ENCODE measurements at regions not wholly inside any gene's neighbourhood (a gene's known extent, or its start where the extent isn't known, plus 50 kb on each side); places are given as distances from the start of the nearest gene placed in this dataset.

DNA sequence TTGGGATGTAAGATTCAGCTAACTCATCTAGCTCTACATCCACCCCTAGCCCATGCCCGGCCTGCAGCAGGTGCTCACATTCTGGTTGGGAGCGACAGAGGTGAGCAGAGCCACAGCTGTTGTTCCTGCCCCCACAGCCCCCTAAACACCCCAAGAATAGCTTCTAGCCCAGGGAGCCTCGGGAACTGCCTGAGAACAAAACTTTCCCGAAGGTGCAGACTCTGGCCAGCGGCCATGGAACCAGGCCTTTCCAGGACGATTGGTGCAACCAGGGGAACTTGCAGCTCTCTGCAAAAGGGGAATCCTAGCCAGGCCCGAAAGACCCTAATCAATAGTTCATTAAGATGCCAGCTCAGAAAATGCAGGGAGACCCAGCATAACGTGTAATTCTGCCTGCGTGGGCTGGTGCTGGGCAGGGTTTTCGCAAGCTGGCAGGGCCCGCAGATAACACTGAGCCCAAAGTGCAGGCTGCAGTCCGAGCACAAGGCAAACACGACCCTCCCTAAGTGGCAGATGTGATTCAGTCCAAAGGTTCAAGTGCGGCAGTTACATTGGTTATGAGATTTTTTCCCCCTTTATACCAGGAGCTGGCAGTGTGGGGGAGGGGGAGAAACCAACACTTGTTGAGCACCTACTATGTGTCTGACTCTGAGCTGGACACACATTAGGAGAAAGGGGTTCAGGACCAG lies 122.5 kb upstream of the MAP1LC3B2 start:
- POLR2A ChIA-PET, result no interaction called here
- TF ChIP-seq, protein P1, sequence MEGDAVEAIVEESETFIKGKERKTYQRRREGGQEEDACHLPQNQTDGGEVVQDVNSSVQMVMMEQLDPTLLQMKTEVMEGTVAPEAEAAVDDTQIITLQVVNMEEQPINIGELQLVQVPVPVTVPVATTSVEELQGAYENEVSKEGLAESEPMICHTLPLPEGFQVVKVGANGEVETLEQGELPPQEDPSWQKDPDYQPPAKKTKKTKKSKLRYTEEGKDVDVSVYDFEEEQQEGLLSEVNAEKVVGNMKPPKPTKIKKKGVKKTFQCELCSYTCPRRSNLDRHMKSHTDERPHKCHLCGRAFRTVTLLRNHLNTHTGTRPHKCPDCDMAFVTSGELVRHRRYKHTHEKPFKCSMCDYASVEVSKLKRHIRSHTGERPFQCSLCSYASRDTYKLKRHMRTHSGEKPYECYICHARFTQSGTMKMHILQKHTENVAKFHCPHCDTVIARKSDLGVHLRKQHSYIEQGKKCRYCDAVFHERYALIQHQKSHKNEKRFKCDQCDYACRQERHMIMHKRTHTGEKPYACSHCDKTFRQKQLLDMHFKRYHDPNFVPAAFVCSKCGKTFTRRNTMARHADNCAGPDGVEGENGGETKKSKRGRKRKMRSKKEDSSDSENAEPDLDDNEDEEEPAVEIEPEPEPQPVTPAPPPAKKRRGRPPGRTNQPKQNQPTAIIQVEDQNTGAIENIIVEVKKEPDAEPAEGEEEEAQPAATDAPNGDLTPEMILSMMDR (IDR thresholded peaks at IDR 0.05; ENCODE audit: insufficient read depth, low read length, missing control alignments), result no peak
- CTCF ChIA-PET, result interaction anchor here (0.6 kb wide), 1 partner anchor 118 kb away, joined by 3 read pairs; no protein-coding TSS in a partner anchor
- DNase-seq (ENCODE audit: low read depth, low spot score), result no peak
- H3K4me3 ChIP-seq (ENCODE audit: low read depth, low read length), result no peak overlapping the region

DNA sequence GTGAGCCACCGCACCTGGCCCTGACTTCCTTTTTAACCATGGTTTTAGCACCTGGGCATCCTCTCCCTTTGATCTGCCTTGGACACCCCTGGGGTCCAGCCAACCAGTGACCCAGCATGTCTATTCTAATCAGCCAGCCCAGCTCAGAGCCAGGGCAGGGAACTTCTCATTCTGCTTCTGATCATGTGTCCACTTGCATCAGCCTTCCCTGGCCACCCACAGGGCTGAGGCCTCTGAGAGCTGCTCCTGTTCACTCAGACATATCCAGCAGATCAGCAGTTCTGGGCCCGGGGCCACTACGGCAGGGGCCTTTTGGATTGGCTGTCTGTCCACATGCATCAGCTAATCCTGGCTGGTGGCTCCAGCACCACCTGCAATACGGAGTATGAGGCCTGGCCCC lies 117.9 kb upstream of the MAP1LC3B2 start:
- CTCF ChIA-PET, result interaction anchor here (1.6 kb wide), 1 partner anchor 14 kb away, joined by 3 read pairs; no protein-coding TSS in a partner anchor
- H3K4me3 ChIP-seq (ENCODE audit: low read depth, low read length), result no peak overlapping the region

DNA sequence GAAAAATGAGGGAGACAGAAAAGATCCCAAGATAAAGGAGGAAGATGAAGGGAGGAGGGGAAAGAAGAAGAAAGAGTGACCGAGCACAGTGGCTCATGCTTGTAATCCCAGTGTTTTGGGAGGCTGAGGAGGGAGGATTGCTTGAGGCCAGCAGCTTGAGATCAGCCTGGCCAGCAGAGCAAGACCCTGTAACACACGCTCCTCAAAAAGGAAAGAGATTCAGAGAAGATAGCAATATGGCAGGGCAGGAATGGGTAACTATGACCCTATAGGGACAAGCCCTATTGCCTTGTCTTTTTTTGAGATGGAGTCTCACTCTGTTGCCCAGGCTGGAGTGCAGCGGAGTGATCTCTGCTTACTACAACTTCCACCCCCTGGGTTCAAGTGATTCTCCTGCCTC lies 116.9 kb upstream of the MAP1LC3B2 start:
- ChIA-PET CTCF (no interaction called here), POLR2A (no interaction called here)
- TF ChIP-seq, protein P1 (IDR thresholded peaks at IDR 0.05; ENCODE audit: insufficient read depth, low read length, missing control alignments), result no peak
- DNase-seq (ENCODE audit: low read depth, low spot score), result no peak
- no peak overlapping the region for H3K4me3 ChIP-seq (ENCODE audit: low read depth, low read length)

More for the DNA sequence above, 117.9 kb upstream of the MAP1LC3B2 start:
- TF ChIP-seq, protein P1 (IDR thresholded peaks at IDR 0.05; ENCODE audit: insufficient read depth, low read length, missing control alignments), result no peak
- no peak for DNase-seq (ENCODE audit: low read depth, low spot score)
- POLR2A ChIA-PET, result interaction anchor here (0.6 kb wide), 1 partner anchor 14 kb away, joined by 4 read pairs; no protein-coding TSS in a partner anchor

DNA sequence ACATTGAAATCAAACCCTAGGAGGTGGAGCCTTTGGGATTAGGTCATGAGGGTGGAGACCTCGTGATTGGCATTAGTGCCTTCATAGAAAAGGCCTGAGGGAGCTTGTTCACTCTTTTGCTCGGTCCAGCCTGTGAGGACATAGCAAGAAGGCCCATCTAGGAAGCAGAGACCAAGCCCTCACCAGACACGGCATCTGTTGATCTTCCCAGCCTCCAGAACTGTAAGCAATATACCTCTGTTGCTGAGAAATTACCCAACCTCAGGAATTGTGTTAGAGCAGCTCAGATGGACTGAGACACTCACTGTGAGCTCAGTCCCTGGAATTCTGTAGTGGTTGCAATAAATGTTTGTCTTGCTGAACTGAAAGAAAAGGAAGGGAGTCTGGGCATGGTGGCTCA lies 116.2 kb upstream of the MAP1LC3B2 start:
- ChIA-PET POLR2A (no interaction called here), CTCF (no interaction called here)
- H3K4me3 ChIP-seq (ENCODE audit: low read depth, low read length), result no peak overlapping the region
- TF ChIP-seq, protein P1 (IDR thresholded peaks at IDR 0.05; ENCODE audit: insufficient read depth, low read length, missing control alignments), result no peak
- DNase-seq (ENCODE audit: low read depth, low spot score), result no peak

DNA sequence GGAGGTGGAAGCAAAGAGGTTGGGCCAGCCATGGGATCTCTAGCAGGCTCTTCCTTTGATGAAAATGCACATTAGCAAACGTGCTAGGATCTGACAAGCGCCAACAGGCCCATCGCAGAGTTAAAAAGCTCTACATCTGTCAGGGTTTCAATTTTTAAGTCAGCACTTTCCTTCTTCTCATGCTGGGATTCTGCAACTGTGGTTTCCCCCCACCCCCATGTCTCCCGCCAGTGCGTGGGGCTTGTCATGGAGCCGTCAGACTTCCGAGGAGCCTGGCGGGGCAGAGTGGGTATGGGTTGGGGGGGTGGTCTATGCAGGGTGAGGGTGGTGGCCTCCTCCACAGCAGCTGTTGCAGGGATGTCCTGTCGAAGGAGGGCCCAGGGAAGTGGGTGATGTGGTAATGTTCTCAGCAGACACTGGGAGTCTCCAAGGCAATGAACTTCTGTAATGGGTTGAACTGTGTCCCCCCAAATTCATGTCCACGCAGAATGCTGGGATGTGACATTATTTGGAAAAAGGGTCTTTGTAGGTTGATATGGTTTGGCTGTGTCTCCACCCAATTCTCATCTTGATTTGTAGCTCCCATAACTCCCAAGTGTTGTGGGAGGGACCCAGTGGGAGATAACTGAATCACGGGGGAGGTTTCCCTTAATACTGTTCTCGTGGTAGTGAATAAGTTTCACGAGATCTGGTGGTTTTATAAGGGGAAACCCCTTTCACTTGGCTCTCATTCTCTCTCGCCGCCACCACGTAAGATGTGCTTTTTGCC lies 115.2 kb upstream of the MAP1LC3B2 start:
- POLR2A ChIA-PET, result interaction anchor here (1.7 kb wide), 1 partner anchor 11 kb away, joined by 5 read pairs; no protein-coding TSS in a partner anchor

More for the DNA sequence above, 115.2 kb upstream of the MAP1LC3B2 start:
- CTCF ChIA-PET, result interaction anchor here (0.8 kb wide), 1 partner anchor 65 kb away, joined by 3 read pairs; no protein-coding TSS in a partner anchor
- TF ChIP-seq, protein P1 (IDR thresholded peaks at IDR 0.05; ENCODE audit: insufficient read depth, low read length, missing control alignments), result no peak
- no peak overlapping the region for H3K4me3 ChIP-seq (ENCODE audit: low read depth, low read length)
- no peak for DNase-seq (ENCODE audit: low read depth, low spot score)

Measured in AG04449 (cell line).